ENCODE measurements at regions not wholly inside any gene's neighbourhood (a gene's known extent, or its start where the extent isn't known, plus 50 kb on each side); places are given as distances from the start of the nearest gene placed in this dataset.

DNA sequence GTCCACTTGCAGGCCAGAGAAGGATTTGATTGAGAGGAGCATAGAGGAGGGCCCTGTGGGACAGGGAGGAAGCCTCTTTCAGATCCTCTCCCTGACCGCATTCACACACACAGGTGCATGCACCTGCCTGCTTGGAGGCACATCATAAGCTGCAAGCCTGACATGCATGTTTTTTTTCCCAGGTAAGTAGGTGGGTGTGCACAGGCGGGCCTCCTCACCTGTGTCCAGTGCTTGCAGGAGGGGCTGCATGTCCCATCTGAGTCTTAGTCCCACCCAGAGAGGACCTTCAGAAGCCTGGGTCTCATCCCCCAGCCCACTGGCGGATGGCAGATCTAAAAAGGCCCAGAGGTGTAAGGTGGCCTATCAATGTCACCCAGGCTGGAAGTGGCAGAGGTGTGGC, 130.8 kb downstream of the TMEM132E start:
- Histone ChIP-seq H3K4me3 (ENCODE audit: low read depth in 1 of 3, low read length in 3 of 3) (no peak overlapping the region), H3K9ac (ENCODE audit: low read depth in 1 of 2, low read length in 2 of 2) (no peak overlapping the region), H3K9me3 (ENCODE audit: control insufficient read depth in 4 of 4, low read length in 3 of 4) (no peaks in the 10 kb centered on the region), H3K36me3 (ENCODE audit: control insufficient read depth in 4 of 4, insufficient read depth in 3 of 4, low read depth in 1 of 4, low read length in 3 of 4) (no peaks in the 10 kb centered on the region), H3K27ac (ENCODE audit: low read depth in 1 of 2, low read length in 2 of 2) (no peak overlapping the region), H3K27me3 (ENCODE audit: control insufficient read depth in 4 of 4, insufficient read depth in 4 of 4, low read length in 3 of 4) (peaks cover 0 to 5% (median 1%) of the 10 kb centered on the region in 4 donors), H3K4me1 (ENCODE audit: control insufficient read depth in 4 of 4, insufficient read depth in 4 of 4, low read length in 3 of 4) (no peaks in the 10 kb centered on the region)
- WGBS, result 81% methylated on average over 3 of the region's 3 CpGs
- TF ChIP-seq RXRA (IDR thresholded peaks at IDR 0.05), result no peak
- TF ChIP-seq JUND (IDR thresholded peaks at IDR 0.05), result no peak
- no peak for TF ChIP-seq FOXA1 (IDR thresholded peaks at IDR 0.05)
- TF ChIP-seq, protein P1, sequence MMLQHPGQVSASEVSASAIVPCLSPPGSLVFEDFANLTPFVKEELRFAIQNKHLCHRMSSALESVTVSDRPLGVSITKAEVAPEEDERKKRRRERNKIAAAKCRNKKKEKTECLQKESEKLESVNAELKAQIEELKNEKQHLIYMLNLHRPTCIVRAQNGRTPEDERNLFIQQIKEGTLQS (IDR thresholded peaks at IDR 0.05), result no peak
- TF ChIP-seq, protein P2, sequence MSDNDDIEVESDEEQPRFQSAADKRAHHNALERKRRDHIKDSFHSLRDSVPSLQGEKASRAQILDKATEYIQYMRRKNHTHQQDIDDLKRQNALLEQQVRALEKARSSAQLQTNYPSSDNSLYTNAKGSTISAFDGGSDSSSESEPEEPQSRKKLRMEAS (IDR thresholded peaks at IDR 0.05), result no peak
- no peak for TF ChIP-seq NR2F2 (IDR thresholded peaks at IDR 0.05)
- no peak for TF ChIP-seq EGR1 (IDR thresholded peaks at IDR 0.05; ENCODE audit: low read depth in 2 of 2)
- no peak for TF ChIP-seq FOXA2 (IDR thresholded peaks at IDR 0.05)
- TF ChIP-seq YY1 (IDR thresholded peaks at IDR 0.05), result no peak
- TF ChIP-seq CTCF (IDR thresholded peaks at IDR 0.05; ENCODE audit: low read depth, low read length, missing input control), result no peak
- TF ChIP-seq RAD21 (IDR thresholded peaks at IDR 0.05), result no peak
- TF ChIP-seq, protein P3, sequence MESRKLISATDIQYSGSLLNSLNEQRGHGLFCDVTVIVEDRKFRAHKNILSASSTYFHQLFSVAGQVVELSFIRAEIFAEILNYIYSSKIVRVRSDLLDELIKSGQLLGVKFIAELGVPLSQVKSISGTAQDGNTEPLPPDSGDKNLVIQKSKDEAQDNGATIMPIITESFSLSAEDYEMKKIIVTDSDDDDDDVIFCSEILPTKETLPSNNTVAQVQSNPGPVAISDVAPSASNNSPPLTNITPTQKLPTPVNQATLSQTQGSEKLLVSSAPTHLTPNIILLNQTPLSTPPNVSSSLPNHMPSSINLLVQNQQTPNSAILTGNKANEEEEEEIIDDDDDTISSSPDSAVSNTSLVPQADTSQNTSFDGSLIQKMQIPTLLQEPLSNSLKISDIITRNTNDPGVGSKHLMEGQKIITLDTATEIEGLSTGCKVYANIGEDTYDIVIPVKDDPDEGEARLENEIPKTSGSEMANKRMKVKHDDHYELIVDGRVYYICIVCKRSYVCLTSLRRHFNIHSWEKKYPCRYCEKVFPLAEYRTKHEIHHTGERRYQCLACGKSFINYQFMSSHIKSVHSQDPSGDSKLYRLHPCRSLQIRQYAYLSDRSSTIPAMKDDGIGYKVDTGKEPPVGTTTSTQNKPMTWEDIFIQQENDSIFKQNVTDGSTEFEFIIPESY (IDR thresholded peaks at IDR 0.05), result no peak
- TF ChIP-seq HNF4A (conservative IDR thresholded peaks at IDR 0.05), result no peak
- no peak for TF ChIP-seq REST (IDR thresholded peaks at IDR 0.05)
- TF ChIP-seq GABPA (IDR thresholded peaks at IDR 0.05 in 1 of 2, conservative IDR thresholded peaks at IDR 0.05 in 1 of 2), result no peak
- no peak for TF ChIP-seq SP1 (IDR thresholded peaks at IDR 0.05)
- DNase-seq (ENCODE audit: low spot score), result no peak
